Gastroesophageal sphincter (tissue), 3 donors: ENCODE measurements at regions not wholly inside any gene's neighbourhood (a gene's known extent, or its start where the extent isn't known, plus 50 kb on each side); places are given as distances from the start of the nearest gene placed in this dataset.

ENCODE experiments used
- EP300 ChIP-seq: sonication (generic); formaldehyde crosslinking; IDR thresholded peaks from one replicate; pipeline ENCODE4 v1.6.1; 2017; ENCODE audit warnings: antibody characterized with exemption, mild to moderate bottlenecking
- POLR2AphosphoS5 ChIP-seq: sonication (generic); formaldehyde crosslinking; IDR thresholded peaks from one replicate; pipeline ENCODE4 v1.6.1; 2017; ENCODE audit warnings: antibody characterized with exemption
- TF ChIP-seq, protein P1 (sequence below), 4 experiments: fragments of 200-600 bp in 2 of 4; fragments of 450-650 bp in 2 of 4; sonication (generic) in 1 of 4; IDR thresholded peaks; one replicate each; pipeline ENCODE4 v1.5.1; 2017 to 2019; ENCODE audit warnings: antibody characterized with exemption in 4 of 4, mild to moderate bottlenecking in 2 of 4, moderate library complexity in 2 of 4

DNA sequence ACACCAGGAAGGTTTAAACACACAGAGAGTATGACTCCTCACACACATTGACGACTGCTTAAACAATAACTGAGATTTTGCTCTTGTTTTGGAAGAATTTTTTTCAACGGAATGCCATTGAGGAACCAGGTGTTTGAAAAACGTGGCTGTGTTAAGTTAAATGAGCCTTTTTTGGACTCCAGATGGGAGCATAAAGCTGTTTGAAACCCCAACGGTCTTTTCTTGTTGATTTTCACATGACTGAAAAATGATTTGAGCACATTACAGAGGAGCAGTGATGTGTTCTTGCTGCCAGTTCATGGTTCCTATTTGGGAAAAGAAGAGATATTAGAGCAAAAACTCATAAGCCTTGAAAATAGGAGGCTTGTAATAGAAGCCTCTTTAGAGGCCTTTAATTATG, 97.8 kb upstream of the SELENOK start:
- TF ChIP-seq, protein P1, sequence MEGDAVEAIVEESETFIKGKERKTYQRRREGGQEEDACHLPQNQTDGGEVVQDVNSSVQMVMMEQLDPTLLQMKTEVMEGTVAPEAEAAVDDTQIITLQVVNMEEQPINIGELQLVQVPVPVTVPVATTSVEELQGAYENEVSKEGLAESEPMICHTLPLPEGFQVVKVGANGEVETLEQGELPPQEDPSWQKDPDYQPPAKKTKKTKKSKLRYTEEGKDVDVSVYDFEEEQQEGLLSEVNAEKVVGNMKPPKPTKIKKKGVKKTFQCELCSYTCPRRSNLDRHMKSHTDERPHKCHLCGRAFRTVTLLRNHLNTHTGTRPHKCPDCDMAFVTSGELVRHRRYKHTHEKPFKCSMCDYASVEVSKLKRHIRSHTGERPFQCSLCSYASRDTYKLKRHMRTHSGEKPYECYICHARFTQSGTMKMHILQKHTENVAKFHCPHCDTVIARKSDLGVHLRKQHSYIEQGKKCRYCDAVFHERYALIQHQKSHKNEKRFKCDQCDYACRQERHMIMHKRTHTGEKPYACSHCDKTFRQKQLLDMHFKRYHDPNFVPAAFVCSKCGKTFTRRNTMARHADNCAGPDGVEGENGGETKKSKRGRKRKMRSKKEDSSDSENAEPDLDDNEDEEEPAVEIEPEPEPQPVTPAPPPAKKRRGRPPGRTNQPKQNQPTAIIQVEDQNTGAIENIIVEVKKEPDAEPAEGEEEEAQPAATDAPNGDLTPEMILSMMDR (IDR thresholded peaks at IDR 0.05), result no peak
- TF ChIP-seq POLR2AphosphoS5 (no peak), EP300 (no peak)
